H9 (cell line): ENCODE measurements at regions not wholly inside any gene's neighbourhood (a gene's known extent, or its start where the extent isn't known, plus 50 kb on each side); places are given as distances from the start of the nearest gene placed in this dataset.

Experiments
- DNase-seq: peaks from one replicate; pipeline ENCODE4 v3.0.0-alpha.2; 2017
- H2AFZ ChIP-seq: one replicate; pipeline ENCODE4 v1.6.1; 2013; ENCODE audit warnings: mild to moderate bottlenecking, low read length, control low read depth, moderate library complexity
- H2AK5ac ChIP-seq: 2 replicates; pipeline ENCODE4 v1.6.1; 2013; ENCODE audit warnings: low read length, control low read depth, mixed read lengths; ENCODE audit not compliant: insufficient read length
- H2BK120ac ChIP-seq: one replicate; pipeline ENCODE4 v1.6.1; 2013; ENCODE audit warnings: low read depth, mild to moderate bottlenecking, low read length, control low read depth, inconsistent platforms; ENCODE audit not compliant: poor library complexity, severe bottlenecking
- H2BK12ac ChIP-seq: 2 replicates; pipeline ENCODE4 v1.6.1; 2013; ENCODE audit warnings: low read length, control low read depth, mixed read lengths, low read depth; ENCODE audit not compliant: insufficient read length
- H2BK15ac ChIP-seq: 2 replicates; pipeline ENCODE4 v1.6.1; 2013; ENCODE audit warnings: low read depth, low read length, control low read depth
- H2BK20ac ChIP-seq: one replicate; pipeline ENCODE4 v1.6.1; 2013; ENCODE audit warnings: low read depth, mild to moderate bottlenecking, low read length, control low read depth, inconsistent platforms; ENCODE audit not compliant: poor library complexity, severe bottlenecking
- H2BK5ac ChIP-seq: 2 replicates; pipeline ENCODE4 v1.6.1; 2013; ENCODE audit warnings: low read length, control low read depth, mixed read lengths; ENCODE audit not compliant: insufficient read length
- H3K14ac ChIP-seq: 2 replicates; pipeline ENCODE4 v1.6.1; 2013; ENCODE audit warnings: low read length, control low read depth; ENCODE audit not compliant: insufficient read depth
- H3K18ac ChIP-seq: 2 replicates; pipeline ENCODE4 v1.6.1; 2013; ENCODE audit warnings: low read depth, mild to moderate bottlenecking, mixed read lengths, low read length, control low read depth; ENCODE audit not compliant: insufficient read length
- H3K23ac ChIP-seq: 2 replicates; pipeline ENCODE4 v1.6.1; 2013; ENCODE audit warnings: low read length, control low read depth, mixed read lengths, low read depth; ENCODE audit not compliant: insufficient read length
- H3K23me2 ChIP-seq: 2 replicates; pipeline ENCODE4 v1.6.1; 2013; ENCODE audit warnings: low read depth, mild to moderate bottlenecking, mixed read lengths, low read length, control low read depth; ENCODE audit not compliant: insufficient read length, poor library complexity, severe bottlenecking
- H3K27ac ChIP-seq: 2 replicates; pipeline ENCODE4 v1.5.1; 2013; ENCODE audit warnings: low read length, control low read depth, mixed read lengths, low read depth; ENCODE audit not compliant: insufficient read length
- H3K27me3 ChIP-seq: 2 replicates; pipeline ENCODE4 v1.6.1; 2013; ENCODE audit warnings: low read length, control low read depth, inconsistent platforms; ENCODE audit not compliant: insufficient read depth
- H3K4ac ChIP-seq: 2 replicates; pipeline ENCODE4 v1.6.1; 2013; ENCODE audit warnings: low read depth, mild to moderate bottlenecking, control low read depth, inconsistent platforms, low read length, moderate library complexity
- H3K4me1 ChIP-seq: 2 replicates; pipeline ENCODE4 v1.6.1; 2013; ENCODE audit warnings: low read length, control low read depth, inconsistent platforms; ENCODE audit not compliant: insufficient read depth
- H3K4me2 ChIP-seq: 2 replicates; pipeline ENCODE4 v1.6.1; 2013; ENCODE audit warnings: low read length, control low read depth, mixed read lengths; ENCODE audit not compliant: insufficient read length, insufficient read depth
- H3K56ac ChIP-seq: 2 replicates; pipeline ENCODE4 v1.6.1; 2013; ENCODE audit warnings: low read depth, mild to moderate bottlenecking, mixed read lengths, low read length, control low read depth; ENCODE audit not compliant: insufficient read length
- H3K79me1 ChIP-seq: 2 replicates; pipeline ENCODE4 v1.6.1; 2013; ENCODE audit warnings: low read depth, mild to moderate bottlenecking, moderate library complexity, low read length, control low read depth, inconsistent platforms; ENCODE audit not compliant: insufficient read depth, poor library complexity, severe bottlenecking
- H3K79me2 ChIP-seq: 2 replicates; pipeline ENCODE4 v1.6.1; 2013; ENCODE audit warnings: low read length, control low read depth, inconsistent platforms; ENCODE audit not compliant: insufficient read depth
- H3K9ac ChIP-seq: 2 replicates; pipeline ENCODE4 v1.6.1; 2013; ENCODE audit warnings: low read length, control low read depth, mixed read lengths; ENCODE audit not compliant: insufficient read length; ENCODE audit errors: extremely low read depth
- H3K9me3 ChIP-seq: one replicate; pipeline ENCODE4 v1.6.1; 2013; ENCODE audit warnings: low read depth, low read length, inconsistent platforms; ENCODE audit not compliant: control insufficient read depth
- H3T11ph ChIP-seq: one replicate; pipeline ENCODE4 v1.6.1; 2013; ENCODE audit warnings: mild to moderate bottlenecking, low read length, control low read depth, inconsistent platforms
- H4K20me1 ChIP-seq: one replicate; pipeline ENCODE4 v1.6.1; 2013; ENCODE audit not compliant: control insufficient read depth, insufficient read length, insufficient read depth
- H4K5ac ChIP-seq: 2 replicates; pipeline ENCODE4 v1.6.1; 2013; ENCODE audit warnings: low read depth, mild to moderate bottlenecking, mixed read lengths, low read length, control low read depth; ENCODE audit not compliant: insufficient read length
- H4K8ac ChIP-seq: replicated peaks from 2 replicates; pipeline ENCODE4 v1.6.1; 2013; ENCODE audit warnings: low read length, control low read depth, mixed read lengths, low read depth; ENCODE audit not compliant: insufficient read length
- H4K91ac ChIP-seq: 2 replicates; pipeline ENCODE4 v1.6.1; 2013; ENCODE audit warnings: low read depth, mild to moderate bottlenecking, moderate library complexity, mixed read lengths, low read length, control low read depth; ENCODE audit not compliant: insufficient read length
- H3K27ac Mint-ChIP-seq, 3 experiments: 2 replicates in 2 of 3; 3 replicates in 1 of 3; pipeline ENCODE4 v1.8.0; 2020 to 2021; ENCODE audit warnings: mixed read lengths in 3 of 3, mild to moderate bottlenecking in 1 of 3, moderate library complexity in 1 of 3
- H3K27me3 Mint-ChIP-seq: 2 replicates; pipeline ENCODE4 v1.8.0; 2021; ENCODE audit warnings: low read depth, mild to moderate bottlenecking, moderate library complexity, mixed read lengths
- H3K36me3 Mint-ChIP-seq, 3 experiments: 2 replicates in 2 of 3; 3 replicates in 1 of 3; pipeline ENCODE4 v1.8.0; 2020 to 2021; ENCODE audit warnings: low read depth in 3 of 3, mixed read lengths in 3 of 3; ENCODE audit not compliant: insufficient read depth in 1 of 3
- H3K4me1 Mint-ChIP-seq, 2 experiments: 2 replicates each; pipeline ENCODE4 v1.8.0; 2020; ENCODE audit warnings: mixed read lengths in 2 of 2
- H3K4me3 Mint-ChIP-seq, 2 experiments: 2 replicates in 1 of 2; 3 replicates in 1 of 2; pipeline ENCODE4 v1.8.0; 2020 to 2021; ENCODE audit warnings: mild to moderate bottlenecking in 2 of 2, mixed read lengths in 2 of 2, moderate library complexity in 1 of 2
- H3K9me3 Mint-ChIP-seq, 2 experiments: 2 replicates in 1 of 2; 3 replicates in 1 of 2; pipeline ENCODE4 v1.8.0; 2020; ENCODE audit warnings: mild to moderate bottlenecking in 2 of 2, mixed read lengths in 2 of 2, moderate library complexity in 1 of 2
- CTCF ChIP-seq: fragments of 200-600 bp; sonication (generic); conservative IDR thresholded peaks from 3 replicates; pipeline ENCODE4 v1.8.0; 2021; ENCODE audit warnings: antibody characterized with exemption, mild to moderate bottlenecking
- WGBS: extraction: QIAGEN DNeasy Blood & Tissue Kit; methylation state at CpG from one replicate; pipeline ENCODE4 v1.1.7; 2013; ENCODE audit warnings: missing lambda C conversion rate, low lambda C conversion rate, mixed read lengths; ENCODE audit not compliant: insufficient read length; ENCODE audit errors: extremely low coverage; 5-methylcytosine and 5-hydroxymethylcytosine counted together

GRCh38 chr1:29830916-29831315 lies 594.6 kb downstream of the PTPRU start:
- Histone ChIP-seq H3K4me2 (no peak overlapping the region), H2BK12ac (no peak overlapping the region), H4K8ac (no peak overlapping the region), H3K56ac (no peak overlapping the region), H2BK15ac (no peak overlapping the region), H3K27me3 (no peaks in the 10 kb centered on the region), H4K20me1 (no peaks in the 10 kb centered on the region), H3K14ac (no peak overlapping the region), H2BK20ac (no peak overlapping the region), H3K9ac (no peak overlapping the region), H4K5ac (no peak overlapping the region), H2AK5ac (no peak overlapping the region), H3K79me2 (no peaks in the 10 kb centered on the region), H3K9me3 (no peaks in the 10 kb centered on the region), H3K4me1 (no peaks in the 10 kb centered on the region), H3K27ac (no peak overlapping the region), H3K23ac (no peak overlapping the region), H4K91ac (no peak overlapping the region), H3K79me1 (no peaks in the 10 kb centered on the region), H3K4ac (no peak overlapping the region), H2AFZ (no peak overlapping the region), H3T11ph (no peak overlapping the region), H3K18ac (no peak overlapping the region), H2BK120ac (no peak overlapping the region), H3K23me2 (no peaks in the 10 kb centered on the region), H2BK5ac (no peak overlapping the region)
- Mint-ChIP-seq H3K4me1 (peaks cover 0 to 5% of the 10 kb centered on the region in 2 experiments; a peak in 2 of 4 replicates), H3K36me3 (no peaks in the 10 kb centered on the region), H3K27me3 (peaks cover 4% of the 10 kb centered on the region), H3K4me3 (no peak overlapping the region), H3K9me3 (no peaks in the 10 kb centered on the region), H3K27ac (no peak overlapping the region)
- DNase-seq = no peak
- no peak for TF ChIP-seq CTCF
- no CpG with 5 or more reads among the region's 7 CpGs for WGBS
